ENCODE measurements at regions not wholly inside any gene's neighbourhood (a gene's known extent, or its start where the extent isn't known, plus 50 kb on each side); places are given as distances from the start of the nearest gene placed in this dataset.

GRCh38 chr3:147775816-147776530 is 366.8 kb downstream of the ZIC1 start:
- no peak for DNase-seq (ENCODE audit: low spot score)
- Histone ChIP-seq H3K4me3 (no peak overlapping the region), H3K9me2 (ENCODE audit: insufficient read depth) (no peaks in the 10 kb centered on the region; the same call in 1 of the 2 replicates), H3K27me3 (ENCODE audit: insufficient read depth) (no peaks in the 10 kb centered on the region), H3K4me2 (no peak overlapping the region), H3K36me3 (ENCODE audit: insufficient read depth) (no peaks in the 10 kb centered on the region), H3K27ac (ENCODE audit: low read depth) (no peak overlapping the region), H3K79me2 (replicated peaks; ENCODE audit: insufficient read depth) (no peaks in the 10 kb centered on the region), H3K4me1 (ENCODE audit: insufficient read depth) (no peaks in the 10 kb centered on the region), H3F3A (replicated peaks; ENCODE audit: low read depth) (no peaks in the 10 kb centered on the region), H4K20me1 (replicated peaks; ENCODE audit: insufficient read depth) (no peaks in the 10 kb centered on the region), H2AFZ (no peak overlapping the region)
- H3K36me3 Mint-ChIP-seq (ENCODE audit: low read depth) = no peaks in the 10 kb centered on the region
- H3K9me3 Mint-ChIP-seq = no peaks in the 10 kb centered on the region
- TF ChIP-seq ZNF331 (CRISPR knock-in tag; IDR thresholded peaks at IDR 0.05; ENCODE audit: low read depth) = no peak
- TF ChIP-seq ZNF114 (CRISPR knock-in tag; IDR thresholded peaks at IDR 0.05) = no peak
- no peak for TF ChIP-seq STAT1 (IDR thresholded peaks at IDR 0.05; ENCODE audit: unreplicated experiment)
- TF ChIP-seq JUNB (IDR thresholded peaks at IDR 0.05; ENCODE audit: unreplicated experiment) = no peak
- no peak for TF ChIP-seq ETS1 (IDR thresholded peaks at IDR 0.05)
- TF ChIP-seq NANOG (IDR thresholded peaks at IDR 0.05; ENCODE audit: borderline replicate concordance) = no peak
- no peak for TF ChIP-seq CREB1 (CRISPR knock-in tag; IDR thresholded peaks at IDR 0.05; ENCODE audit: low read depth)
- TF ChIP-seq EZH2phosphoT487 (IDR thresholded peaks at IDR 0.05; ENCODE audit: unreplicated experiment) = no peak
- no peak for TF ChIP-seq EZH2 (IDR thresholded peaks at IDR 0.05; ENCODE audit: low read depth, unreplicated experiment)
- no peak for TF ChIP-seq POLR2AphosphoS5 (IDR thresholded peaks at IDR 0.05; ENCODE audit: low read depth)
- peaks cover 1% of the 10 kb centered on the region for H3K27me3 Mint-ChIP-seq (ENCODE audit: insufficient read depth, low read depth, poor library complexity)
- no peak for ATAC-seq
- no peak overlapping the region for H3K27ac Mint-ChIP-seq
- no peak overlapping the region for H3K4me3 Mint-ChIP-seq
- H3K4me1 Mint-ChIP-seq = no peaks in the 10 kb centered on the region

GRCh38 chr3:147793841-147794240 is 384.7 kb downstream of the ZIC1 start:
- H3K79me2 ChIP-seq (replicated peaks; ENCODE audit: insufficient read depth) = no peaks in the 10 kb centered on the region
- no peaks in the 10 kb centered on the region for H3F3A ChIP-seq (replicated peaks; ENCODE audit: low read depth)
- Mint-ChIP-seq H3K27me3 (ENCODE audit: insufficient read depth, low read depth, poor library complexity) (no peaks in the 10 kb centered on the region), H3K27ac (no peak overlapping the region), H3K4me3 (no peak overlapping the region), H3K36me3 (ENCODE audit: low read depth) (no peaks in the 10 kb centered on the region), H3K9me3 (no peaks in the 10 kb centered on the region), H3K4me1 (no peaks in the 10 kb centered on the region; the same call in 2 of the 3 replicates)
- DNase-seq (ENCODE audit: low spot score) (no peak), ATAC-seq (no peak)
- H4K20me1 ChIP-seq (replicated peaks; ENCODE audit: insufficient read depth) = no peaks in the 10 kb centered on the region
- no peak overlapping the region for H2AFZ ChIP-seq
- no peaks in the 10 kb centered on the region for H3K27me3 ChIP-seq (ENCODE audit: insufficient read depth)
- H3K4me1 ChIP-seq (ENCODE audit: insufficient read depth) = no peaks in the 10 kb centered on the region
- H3K36me3 ChIP-seq (ENCODE audit: insufficient read depth) = no peaks in the 10 kb centered on the region
- H3K4me3 ChIP-seq = no peak overlapping the region
- H3K4me2 ChIP-seq = no peak overlapping the region
- no peak overlapping the region for H3K27ac ChIP-seq (ENCODE audit: low read depth)
- H3K9me2 ChIP-seq (ENCODE audit: insufficient read depth) = no peaks in the 10 kb centered on the region
- TF ChIP-seq NANOG (IDR thresholded peaks at IDR 0.05; ENCODE audit: borderline replicate concordance) = no peak
- TF ChIP-seq ZNF462 (CRISPR knock-in tag; IDR thresholded peaks at IDR 0.05) = no peak
- no peak for TF ChIP-seq ZNF114 (CRISPR knock-in tag; IDR thresholded peaks at IDR 0.05)
- no peak for TF ChIP-seq ETS1 (IDR thresholded peaks at IDR 0.05)

All from GM23338 (cell line).